GM13977 (cell line): ENCODE measurements at regions not wholly inside any gene's neighbourhood (a gene's known extent, or its start where the extent isn't known, plus 50 kb on each side); places are given as distances from the start of the nearest gene placed in this dataset.
"Not testable (repeated sequence)": the region's sequence is repeated elsewhere in the genome, so short reads cannot be mapped to it uniquely, and the experiment has no call there.

Experiments
- DNase-seq: peaks from one replicate; pipeline ENCODE4 v3.0.0; 2012; ENCODE audit warnings: low spot score
- in situ Hi-C: fragments of 300-500 bp; cut with MboI; formaldehyde crosslinking; loops from one replicate; pipeline ENCODE4 v1.12.0; 2022; ENCODE audit warnings: low sequenced_read_pairs, low pct_unique_long_range_greater_than_20kb, mixed read lengths, inconsistent platforms; ENCODE audit not compliant: unreplicated experiment
- TF ChIP-seq, protein P1 (sequence below): IDR thresholded peaks from 2 replicates; pipeline ENCODE4 v1.5.1; 2012; ENCODE audit warnings: mild to moderate bottlenecking, control low read depth; ENCODE audit not compliant: insufficient read depth; ENCODE audit errors: extremely low read depth, missing control alignments

DNA sequence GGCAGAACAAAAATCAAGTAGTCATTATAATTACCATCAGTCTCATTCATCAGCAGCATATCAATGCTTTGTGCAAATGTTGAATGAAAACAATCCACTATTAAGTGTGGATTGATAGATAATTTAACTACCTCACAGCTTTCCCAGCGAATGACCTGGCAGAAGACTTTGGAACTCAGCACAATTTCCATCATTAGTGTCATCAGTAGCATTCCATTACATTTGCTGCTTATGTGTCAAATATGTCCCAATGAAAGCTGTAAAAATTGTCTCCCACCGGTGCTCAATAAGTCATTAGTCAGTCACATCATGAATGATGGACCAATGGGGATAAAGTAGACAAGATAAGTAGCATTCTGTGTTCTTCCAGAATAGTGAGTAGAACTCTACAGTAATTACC lies 1513.5 kb upstream of the PRR20A start:
- in situ Hi-C loops: no loop called here
- no peak for DNase-seq
- TF ChIP-seq, protein P1, sequence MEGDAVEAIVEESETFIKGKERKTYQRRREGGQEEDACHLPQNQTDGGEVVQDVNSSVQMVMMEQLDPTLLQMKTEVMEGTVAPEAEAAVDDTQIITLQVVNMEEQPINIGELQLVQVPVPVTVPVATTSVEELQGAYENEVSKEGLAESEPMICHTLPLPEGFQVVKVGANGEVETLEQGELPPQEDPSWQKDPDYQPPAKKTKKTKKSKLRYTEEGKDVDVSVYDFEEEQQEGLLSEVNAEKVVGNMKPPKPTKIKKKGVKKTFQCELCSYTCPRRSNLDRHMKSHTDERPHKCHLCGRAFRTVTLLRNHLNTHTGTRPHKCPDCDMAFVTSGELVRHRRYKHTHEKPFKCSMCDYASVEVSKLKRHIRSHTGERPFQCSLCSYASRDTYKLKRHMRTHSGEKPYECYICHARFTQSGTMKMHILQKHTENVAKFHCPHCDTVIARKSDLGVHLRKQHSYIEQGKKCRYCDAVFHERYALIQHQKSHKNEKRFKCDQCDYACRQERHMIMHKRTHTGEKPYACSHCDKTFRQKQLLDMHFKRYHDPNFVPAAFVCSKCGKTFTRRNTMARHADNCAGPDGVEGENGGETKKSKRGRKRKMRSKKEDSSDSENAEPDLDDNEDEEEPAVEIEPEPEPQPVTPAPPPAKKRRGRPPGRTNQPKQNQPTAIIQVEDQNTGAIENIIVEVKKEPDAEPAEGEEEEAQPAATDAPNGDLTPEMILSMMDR: no peak

DNA sequence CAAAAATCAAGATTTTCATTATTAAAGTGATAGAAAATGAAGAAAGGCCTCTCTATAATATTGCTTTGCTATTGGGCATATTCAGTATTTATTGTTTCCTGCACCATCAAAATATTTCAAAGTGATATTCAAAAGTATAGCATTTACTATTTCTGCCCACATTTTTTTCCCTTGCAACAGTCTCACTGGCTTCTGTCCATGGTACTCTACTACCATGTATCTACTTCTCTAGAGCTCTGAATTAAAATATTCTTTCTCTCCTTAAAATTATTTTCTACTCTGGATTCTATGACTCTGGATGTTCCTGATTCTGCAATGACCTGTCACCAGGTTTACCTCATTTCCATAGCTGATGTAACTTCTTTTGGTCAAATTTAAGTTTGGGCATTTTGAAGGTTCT lies 1508.3 kb upstream of the PRR20A start:
- no peak for DNase-seq
- in situ Hi-C loops: no loop called here
- TF ChIP-seq, protein P1: no peak

- no peak for DNase-seq
- in situ Hi-C loops: no loop called here
- TF ChIP-seq, protein P1: no peak
These were observed 1491.2 kb upstream of the PRR20A start for GRCh38 chr13:55649485-55649884.

- in situ Hi-C loops: no loop called here
- TF ChIP-seq, protein P1: no peak
These were observed 1488.1 kb upstream of the PRR20A start for GRCh38 chr13:55652657-55653056.

GRCh38 chr13:55653497-55653896 lies 1487.2 kb upstream of the PRR20A start:
- TF ChIP-seq, protein P1: no peak
- DNase-seq: no peak
- in situ Hi-C loops: no loop called here

More at GRCh38 chr13:55652657-55653056, 1488.1 kb upstream of the PRR20A start:
- DNase-seq: no peak

DNA sequence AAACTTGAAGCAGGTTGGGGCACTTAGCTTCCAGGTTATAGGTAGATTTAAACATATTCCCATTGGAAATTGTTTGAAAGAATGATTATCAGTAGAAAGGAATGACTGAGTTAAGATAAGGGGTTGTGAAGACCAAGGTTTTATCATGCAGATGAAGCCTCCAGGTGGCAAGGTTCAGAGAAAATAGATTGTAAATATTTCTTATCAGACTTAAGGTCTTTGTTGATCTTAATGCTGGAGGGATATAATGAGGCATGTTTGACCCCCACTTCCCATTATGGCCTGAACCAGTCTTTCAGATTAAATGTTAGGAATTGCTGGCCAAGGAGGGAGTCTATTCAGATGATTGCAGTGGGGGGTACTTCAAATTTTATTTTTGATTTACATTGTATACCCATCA lies 1486.5 kb upstream of the PRR20A start:
- TF ChIP-seq, protein P1: no peak
- DNase-seq: no peak
- in situ Hi-C loops: no loop called here

DNA sequence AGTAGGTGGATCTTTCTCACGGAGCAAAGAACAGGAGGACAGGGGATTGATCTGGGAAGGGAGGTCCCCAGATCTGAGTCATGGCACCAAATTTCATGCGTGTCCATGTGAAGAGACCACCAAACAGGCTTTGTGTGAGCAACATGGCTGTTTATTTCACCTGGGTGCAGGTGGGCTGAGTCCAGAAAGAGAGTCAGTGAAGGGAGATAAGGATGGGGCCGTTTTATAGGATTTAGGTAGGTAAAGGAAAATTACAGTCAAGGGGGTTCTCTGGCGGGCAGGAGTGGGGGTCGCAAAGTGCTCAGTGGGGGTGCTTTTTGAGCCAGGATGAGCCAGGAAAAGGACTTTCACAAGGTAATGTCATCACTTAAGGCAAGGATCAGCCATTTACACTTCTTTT lies 1480.5 kb upstream of the PRR20A start:
- DNase-seq, in situ Hi-C loops: not testable (repeated sequence)
